GM19324 (cell line): ENCODE measurements at regions not wholly inside any gene's neighbourhood (a gene's known extent, or its start where the extent isn't known, plus 50 kb on each side); places are given as distances from the start of the nearest gene placed in this dataset.
"Not testable (repeated sequence)": the region's sequence is repeated elsewhere in the genome, so short reads cannot be mapped to it uniquely, and the experiment has no call there.

ENCODE experiments used
- ATAC-seq: cut with Tn5 transposase; IDR thresholded peaks from one replicate; pipeline ENCODE4 v1.9.1; 2021; ENCODE audit warnings: mild to moderate bottlenecking, moderate library complexity; ENCODE audit not compliant: unreplicated experiment, low FRiP score

DNA sequence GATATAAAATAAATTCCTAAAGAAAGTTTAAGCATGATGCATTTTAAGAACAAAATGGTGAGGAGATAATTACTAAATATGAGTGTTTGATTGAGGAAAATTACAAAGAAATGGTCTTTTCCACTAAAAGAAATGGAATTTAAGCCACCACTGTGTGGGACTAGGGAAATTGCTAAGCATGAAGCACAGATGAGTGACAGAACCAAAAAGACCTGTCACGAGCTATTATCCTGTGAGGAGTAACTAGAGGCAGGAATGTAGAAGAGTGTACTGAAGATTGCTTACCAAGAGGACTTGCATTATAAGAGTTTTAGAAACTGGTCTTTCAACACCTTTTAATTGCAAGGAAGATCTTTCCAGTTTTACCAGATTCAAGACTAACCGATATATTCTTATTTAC is 193.6 kb upstream of the PRR16 start:
- ATAC-seq = no peak

DNA sequence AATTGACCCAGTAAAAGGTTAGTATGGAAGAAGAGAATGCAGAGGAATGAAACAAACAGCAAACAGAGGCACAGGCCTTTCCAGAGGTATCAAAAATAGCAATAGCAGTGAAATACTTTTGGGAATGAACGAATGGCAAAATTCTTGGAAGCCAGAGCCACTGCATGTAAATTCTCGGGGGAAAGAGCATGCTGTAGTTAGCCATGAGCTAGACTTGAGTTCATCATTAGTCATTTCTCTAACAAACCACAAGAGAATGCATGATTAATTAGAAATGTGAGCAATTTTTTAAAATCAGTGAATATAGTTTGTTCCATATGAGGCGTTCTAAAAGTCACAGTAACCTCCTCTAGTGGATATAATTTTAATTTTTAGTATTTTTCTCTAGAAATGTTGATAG is 170.3 kb upstream of the PRR16 start:
- no peak for ATAC-seq

DNA sequence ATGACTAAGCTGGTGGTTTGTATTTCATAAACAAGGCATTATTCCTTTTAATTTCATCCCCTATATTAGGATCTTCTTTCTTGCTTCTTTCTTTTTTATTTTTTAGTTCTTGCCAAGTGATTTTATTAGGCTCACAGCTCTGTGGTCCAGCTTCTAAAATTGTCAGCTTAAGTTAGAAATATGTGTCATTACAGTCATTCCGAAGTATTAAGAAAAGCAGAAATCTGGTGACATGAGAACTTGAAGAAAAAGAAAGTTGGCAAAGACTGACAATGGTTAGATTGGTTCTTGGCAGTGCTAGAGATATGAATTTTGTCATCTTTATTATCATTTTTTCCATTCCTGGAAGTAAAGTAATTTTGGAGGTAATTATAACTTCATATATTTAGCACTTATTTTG is 166.5 kb upstream of the PRR16 start:
- no peak for ATAC-seq

DNA sequence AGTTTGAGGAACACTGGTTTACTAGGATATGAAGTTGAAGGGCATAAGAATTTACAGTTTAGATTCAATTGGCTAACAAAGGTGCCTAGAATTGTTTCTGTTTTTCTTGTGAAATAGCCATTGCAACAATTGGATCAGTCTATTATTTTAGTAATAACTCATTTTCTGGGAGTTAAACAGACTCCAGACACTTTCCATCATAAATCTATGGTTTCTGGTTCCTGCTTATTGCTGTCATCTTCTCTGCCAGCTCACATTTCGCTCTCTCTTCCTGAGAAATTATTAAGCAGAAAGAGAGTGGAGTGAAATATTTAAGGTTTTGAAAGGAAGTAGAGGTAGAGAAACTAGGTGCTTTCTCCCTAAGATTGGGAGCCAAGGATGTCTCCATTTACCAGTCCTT is 165.1 kb upstream of the PRR16 start:
- no peak for ATAC-seq

DNA sequence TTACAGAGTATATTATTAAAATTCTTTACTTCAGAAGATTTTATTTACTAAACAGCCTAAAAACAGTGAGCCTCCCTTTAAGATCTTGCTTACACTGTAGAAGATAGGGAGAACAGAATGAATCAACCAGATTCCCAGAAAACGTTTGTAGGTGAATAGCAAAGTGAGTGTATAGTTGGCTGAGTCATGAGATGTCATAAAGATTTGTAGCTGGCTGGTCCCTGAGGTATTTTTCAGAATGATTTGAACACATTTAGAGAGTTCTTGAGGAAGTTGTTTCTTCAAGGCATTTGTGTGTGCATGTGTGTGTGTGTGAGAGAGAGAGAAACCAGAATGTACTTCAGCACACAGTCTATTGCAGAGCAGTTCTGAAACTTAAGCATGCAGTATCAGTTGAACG is 159.4 kb upstream of the PRR16 start:
- ATAC-seq = no peak

DNA sequence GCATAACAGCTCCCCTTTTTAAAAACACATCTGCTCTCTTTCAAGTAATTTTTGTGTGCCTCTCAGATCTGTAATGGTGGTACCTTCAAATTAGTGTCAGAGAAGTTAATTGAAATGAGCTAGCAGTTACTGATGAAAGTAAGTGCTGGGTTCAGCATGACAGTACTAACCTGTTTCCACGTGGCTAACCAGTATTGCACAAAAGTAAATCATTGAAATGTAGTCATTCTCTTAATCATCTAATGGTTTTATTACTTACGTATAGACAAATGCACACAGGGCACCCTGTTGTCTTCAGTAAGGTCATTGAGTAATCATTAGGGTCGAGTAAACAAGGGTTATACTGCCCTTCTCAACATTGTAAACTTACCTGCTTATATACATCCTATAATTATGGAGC is 157.8 kb upstream of the PRR16 start:
- ATAC-seq = no peak

DNA sequence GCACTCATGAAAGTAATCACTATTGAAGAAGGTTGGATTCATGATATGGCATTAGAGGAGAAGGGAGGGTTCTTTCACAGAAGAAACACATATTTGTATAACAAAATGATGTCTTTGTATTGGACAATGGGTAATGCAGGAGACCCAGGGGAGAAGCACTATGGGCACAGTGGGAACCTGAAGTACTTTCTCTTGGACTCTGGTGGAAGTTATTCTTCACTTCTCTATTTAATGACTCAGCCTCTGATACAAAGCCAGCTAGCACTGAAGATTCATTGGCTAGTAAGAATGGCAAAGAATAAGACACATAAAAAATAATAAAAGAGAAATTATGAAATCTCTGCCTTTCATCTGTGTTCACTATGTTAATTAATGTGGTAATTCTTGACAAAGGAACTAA is 149.9 kb upstream of the PRR16 start:
- ATAC-seq = no peak

DNA sequence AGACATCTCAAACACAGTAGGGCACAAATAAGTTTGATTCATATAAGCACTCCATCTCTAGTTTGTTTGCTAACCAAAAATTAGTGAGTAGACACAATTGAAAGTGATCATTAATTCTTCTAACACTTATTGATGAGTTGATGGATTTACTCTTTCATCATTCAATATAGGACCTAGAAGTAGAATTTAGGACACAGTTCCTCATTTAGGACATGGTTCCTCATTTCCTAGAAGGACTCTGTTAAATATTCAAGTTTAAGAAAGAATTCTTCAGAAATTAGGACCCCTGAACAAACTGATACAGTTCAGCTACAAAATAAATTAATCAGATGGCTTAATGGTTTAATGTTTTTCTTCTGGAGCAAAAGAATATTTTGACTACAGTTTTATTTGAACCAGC is 143.5 kb upstream of the PRR16 start:
- ATAC-seq = no peak

DNA sequence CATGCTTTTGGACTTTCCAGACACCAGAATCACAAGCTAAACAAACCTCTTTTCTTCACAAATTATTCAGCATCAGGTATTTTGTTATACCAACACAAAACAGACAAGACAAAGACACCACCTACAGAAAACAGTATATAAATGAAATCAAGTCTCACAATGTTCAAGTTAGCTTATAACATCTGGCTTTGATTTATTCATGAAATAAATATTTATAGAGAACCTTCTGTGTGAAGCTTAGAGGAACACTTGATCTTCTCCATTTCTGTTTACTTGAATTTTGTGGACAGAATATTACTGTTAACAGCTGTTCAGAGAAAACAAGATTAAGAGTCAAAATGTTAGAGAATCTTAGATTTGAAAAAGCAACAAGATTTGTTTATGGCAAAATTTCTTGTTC is 137.4 kb upstream of the PRR16 start:
- ATAC-seq = no peak

DNA sequence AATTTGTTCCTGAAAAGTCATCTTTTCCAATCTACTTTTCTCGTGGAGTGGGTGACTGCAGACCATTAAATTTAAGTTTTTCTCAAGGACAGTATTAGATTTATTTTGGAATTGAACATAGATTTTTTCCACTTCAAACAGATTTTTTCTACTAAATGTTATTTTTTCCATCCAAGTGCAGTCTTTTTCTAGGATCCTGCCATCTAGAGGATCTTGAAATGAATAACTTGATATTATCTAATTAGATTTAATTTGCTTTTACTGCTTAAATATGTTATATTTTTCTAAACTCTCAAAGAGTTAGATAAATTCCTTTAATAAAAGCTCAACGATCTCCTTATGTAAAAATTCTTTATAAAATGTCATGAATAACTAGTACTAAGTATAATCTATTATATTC is 136.9 kb upstream of the PRR16 start:
- ATAC-seq = no peak

DNA sequence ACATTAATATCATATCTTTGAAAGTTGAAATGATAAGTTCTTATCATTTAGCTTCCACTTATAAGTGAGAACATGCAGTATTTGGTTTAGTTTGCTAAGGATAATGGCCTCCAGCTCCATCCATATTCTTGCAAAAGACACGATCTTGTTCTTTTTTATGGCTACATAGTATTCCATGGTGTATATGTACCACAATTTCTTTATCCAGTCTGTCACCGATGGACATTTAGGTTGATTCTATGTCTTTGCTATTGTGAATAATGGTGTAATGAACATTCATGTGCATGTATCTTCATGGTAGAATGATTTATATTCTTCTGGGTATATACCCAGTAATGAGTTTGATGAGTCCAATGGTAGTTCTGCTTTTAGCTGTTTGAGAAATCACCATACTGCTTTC is 135.0 kb upstream of the PRR16 start:
- no peak for ATAC-seq

DNA sequence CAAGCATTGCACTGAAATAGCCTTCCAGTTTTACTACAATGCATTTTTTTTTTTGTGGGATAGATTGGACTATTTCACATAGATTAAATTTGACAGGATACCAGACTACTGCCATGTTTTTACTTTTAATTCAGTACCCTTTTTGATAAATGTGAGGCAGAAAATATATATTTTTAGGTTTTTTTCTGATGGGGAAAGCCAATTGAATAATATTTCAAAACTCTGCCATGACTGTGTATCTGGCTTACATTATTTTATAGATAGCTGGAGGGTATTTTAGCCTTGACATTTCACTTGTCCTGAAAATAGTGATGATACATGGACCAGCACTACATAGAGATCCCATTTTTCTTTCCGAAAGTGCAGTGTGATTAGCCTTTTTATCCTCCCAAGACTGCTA is 133.5 kb upstream of the PRR16 start:
- no peak for ATAC-seq

DNA sequence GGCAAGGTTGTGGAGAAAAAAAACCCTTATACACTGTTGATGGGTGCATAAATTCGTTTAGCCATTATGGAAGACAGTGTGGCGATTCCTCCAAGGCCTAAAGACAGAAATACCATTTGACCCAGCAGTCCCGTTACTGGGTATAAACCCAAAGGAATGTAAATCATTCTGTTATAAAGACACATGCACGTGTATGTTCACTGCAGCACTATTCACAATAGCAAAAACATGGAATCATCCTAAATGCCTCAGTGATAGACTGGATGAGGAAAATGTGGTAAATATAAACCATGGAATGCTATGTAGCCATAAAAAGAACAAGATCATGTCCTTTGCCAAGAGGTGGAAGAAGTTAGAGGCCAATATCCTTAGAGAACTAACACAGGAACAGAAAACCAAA is 119.9 kb upstream of the PRR16 start:
- no peak for ATAC-seq

DNA sequence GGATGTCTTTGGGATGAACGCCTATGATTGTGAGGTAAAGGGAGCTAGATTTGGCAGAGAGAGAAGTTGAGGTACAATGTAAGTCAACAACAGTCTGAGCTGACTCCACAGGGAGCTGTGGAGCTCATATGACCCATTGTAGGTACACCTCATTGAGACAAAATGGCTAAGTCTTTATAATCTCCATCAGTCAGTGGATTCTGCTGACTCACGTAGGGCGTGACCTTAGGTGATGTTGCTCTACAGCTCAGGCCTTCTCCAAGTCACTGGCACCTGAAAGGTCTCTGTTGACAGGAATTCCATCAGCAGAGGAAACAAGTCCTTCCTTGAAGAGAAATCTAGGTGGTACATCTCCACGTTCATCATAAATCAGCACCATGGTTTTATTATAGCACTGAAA is 118.2 kb upstream of the PRR16 start:
- ATAC-seq = no peak

DNA sequence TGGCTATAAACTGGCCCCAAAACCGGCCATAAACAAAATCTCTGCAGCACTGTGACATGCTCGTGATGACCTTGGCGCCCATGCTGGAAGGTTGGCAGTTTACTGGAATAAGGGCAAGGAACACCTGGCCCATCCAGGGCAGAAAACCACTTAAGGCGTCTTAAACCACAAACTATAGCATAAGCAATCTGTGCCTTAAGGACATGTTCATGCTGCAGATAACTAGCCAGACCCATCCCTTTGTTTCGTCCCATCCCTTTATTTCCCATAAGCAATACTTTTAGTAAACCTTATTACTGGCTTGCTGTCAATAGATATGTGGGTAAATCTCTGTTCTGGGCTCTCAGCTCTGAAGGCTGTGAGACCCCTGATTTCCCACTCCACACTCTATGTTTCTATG is 113.0 kb upstream of the PRR16 start:
- ATAC-seq = not testable (repeated sequence)

DNA sequence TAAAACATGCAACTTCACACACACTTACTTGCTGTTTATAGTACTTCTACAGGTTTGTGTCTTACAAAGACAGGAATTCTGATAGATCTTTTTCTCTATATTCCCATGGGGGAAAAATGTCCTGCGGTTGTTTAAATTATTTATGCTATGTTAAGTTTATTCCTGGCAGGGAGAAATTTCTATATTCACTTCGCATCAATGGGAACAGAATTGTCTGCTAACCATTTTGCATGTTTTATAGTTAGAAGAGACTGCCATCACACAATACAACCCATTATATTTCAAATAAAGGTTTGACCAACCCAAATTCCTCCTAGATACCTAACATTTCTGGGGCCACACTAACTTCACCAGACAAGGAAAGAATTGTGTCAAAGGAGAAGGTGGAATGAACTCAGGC is 110.0 kb upstream of the PRR16 start:
- no peak for ATAC-seq

DNA sequence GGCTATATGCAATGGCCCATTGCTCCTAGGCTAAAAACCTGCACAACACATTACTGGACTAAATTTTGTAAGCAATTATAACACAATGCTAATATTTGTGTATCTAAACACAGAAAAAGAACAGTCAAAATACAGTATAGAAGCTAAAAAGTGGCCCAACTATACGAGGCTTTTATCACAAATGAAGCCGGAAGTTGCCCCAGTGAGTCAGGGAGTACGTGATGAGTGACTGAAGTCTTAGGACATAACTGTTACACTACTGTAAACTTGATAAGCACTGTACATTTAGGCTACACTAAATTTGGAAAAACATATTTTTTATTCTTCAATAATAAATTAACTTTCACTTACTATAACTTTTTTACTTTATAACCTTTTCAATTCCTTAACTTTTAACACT is 105.2 kb upstream of the PRR16 start:
- ATAC-seq = no peak

DNA sequence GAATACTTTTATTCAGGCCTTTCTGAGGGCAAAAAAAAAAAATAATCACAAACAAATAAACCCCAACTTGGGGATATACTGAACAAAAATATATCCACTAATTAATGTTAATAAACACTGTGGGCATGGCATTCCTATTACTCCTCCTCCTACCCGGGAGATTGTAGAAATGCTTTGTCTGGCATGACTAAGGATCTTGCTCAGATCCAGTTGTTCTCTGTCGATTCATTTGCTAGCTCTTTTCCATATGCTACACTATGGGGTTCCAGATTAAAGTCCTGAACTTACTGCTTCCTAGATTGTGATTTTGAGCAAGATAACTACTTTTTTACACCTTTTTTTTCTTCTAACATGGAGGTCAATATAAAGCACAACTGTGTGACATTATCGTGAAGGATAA is 102.2 kb upstream of the PRR16 start:
- ATAC-seq = no peak

DNA sequence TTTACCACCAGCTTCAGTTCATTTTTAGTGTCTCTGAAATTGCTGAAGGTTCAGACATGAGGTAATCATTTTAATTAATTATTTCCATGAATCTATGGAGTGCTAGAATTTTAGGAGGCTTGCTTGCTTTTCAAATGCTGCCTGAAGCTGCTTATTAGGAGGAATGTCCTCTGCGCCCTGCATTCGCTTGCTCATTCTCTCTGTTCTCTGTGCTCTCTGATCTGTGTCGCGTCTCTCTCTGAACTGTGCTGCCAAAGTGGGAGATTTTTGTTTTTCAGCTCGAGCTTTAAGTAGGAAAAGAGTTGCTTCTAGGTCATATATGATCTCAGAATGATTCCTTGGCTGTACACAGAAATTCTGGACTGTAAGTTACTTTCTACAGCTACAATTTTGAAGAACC is 101.7 kb upstream of the PRR16 start:
- ATAC-seq = no peak

DNA sequence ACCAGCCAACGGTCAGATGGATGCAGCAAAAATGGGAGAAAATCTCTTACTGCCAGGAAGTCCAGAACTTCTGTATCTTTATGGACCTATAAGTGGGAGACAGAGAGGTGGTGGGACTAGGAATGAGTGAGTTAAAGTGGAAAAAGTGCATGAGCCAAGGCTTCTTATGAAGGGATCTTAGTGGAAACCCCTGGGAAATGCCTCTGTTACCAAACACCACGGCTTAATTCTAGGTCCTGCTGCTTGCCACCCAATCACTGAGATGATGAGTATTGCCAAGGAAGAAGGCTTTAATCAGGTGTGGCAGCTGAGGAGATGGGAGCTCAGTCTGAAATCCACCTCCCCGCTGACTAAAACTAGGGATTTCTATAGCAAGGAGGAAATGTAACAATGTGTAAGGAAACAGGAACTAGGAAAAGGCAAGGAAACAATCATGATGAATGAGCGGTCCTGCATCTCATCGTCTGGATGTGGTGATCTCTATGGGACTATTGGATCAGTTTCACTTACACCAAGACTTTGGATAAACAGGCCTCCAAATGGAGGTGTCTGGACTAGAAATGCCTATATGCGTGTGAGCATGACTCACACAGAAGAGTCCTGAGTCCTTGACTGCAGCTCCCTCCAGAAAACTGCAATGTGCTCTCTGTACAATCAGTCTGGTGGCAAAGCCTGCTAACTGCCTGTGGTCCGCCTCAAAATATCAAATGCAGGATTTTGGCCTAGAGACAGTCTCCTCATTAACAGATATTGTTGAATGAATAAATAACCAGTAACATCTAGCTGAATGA is 98.2 kb upstream of the PRR16 start:
- no peak for ATAC-seq

DNA sequence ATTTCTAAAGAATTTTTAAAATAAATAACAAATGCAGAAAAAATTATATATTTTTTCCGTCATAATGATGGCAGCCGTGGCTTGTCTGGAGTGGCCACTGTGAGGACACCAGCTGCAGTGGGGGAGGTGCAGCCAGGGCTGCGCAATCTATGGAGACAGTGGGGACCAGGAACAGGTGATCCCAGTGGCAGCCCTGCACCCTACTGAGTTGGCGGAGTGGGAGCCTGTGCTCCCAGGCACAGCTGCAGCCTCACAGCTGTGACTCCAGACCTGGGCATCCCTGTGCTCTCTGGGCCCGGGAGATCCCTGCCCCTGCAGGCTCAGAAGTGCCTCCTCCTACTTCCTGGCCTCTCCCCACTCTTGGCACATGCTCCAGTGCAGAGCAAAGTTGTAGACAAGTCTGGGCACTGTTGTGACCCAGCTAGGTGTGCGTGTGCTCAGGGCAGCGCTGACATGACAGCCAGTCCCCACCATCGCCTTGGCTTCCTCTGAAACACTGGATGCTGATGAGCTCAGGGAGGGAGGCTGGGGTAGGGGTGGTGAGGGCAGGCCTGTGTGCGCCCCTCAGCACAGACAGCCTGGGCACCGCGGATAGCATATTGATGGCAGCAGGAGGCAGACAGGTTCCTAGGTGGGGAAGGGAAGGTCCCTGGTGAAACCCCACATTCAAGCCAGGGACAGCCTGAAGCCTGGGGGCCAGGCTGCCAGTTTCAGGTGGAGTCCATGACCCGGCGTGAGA is 96.0 kb upstream of the PRR16 start:
- ATAC-seq = no peak
